Chondrocyte (in vitro differentiated cells): ENCODE measurements at regions not wholly inside any gene's neighbourhood (a gene's known extent, or its start where the extent isn't known, plus 50 kb on each side); places are given as distances from the start of the nearest gene placed in this dataset.

ENCODE experiments used
- DNase-seq: peaks from one replicate; pipeline ENCODE4 v3.0.0; 2021; ENCODE audit warnings: mixed read lengths, low spot score
- H3K27ac Mint-ChIP-seq: one replicate; pipeline ENCODE4 v1.8.0; 2021; ENCODE audit warnings: mild to moderate bottlenecking, moderate library complexity, mixed read lengths; ENCODE audit not compliant: unreplicated experiment
- H3K27me3 Mint-ChIP-seq: 2 replicates; pipeline ENCODE4 v1.8.0; 2021; ENCODE audit warnings: low read depth, mixed read lengths
- H3K36me3 Mint-ChIP-seq: 2 replicates; pipeline ENCODE4 v1.8.0; 2021; ENCODE audit warnings: low read depth, mixed read lengths
- H3K4me1 Mint-ChIP-seq: 2 replicates; pipeline ENCODE4 v1.8.0; 2021; ENCODE audit warnings: low read depth, mild to moderate bottlenecking, mixed read lengths
- H3K4me3 Mint-ChIP-seq: one replicate; pipeline ENCODE4 v1.8.0; 2021; ENCODE audit warnings: mild to moderate bottlenecking, moderate library complexity, mixed read lengths; ENCODE audit not compliant: unreplicated experiment
- H3K9me3 Mint-ChIP-seq: 2 replicates; pipeline ENCODE4 v1.8.0; 2021; ENCODE audit warnings: low read depth, mixed read lengths
- TF ChIP-seq, protein P1 (sequence below): fragments of 200-600 bp; sonication (generic); IDR thresholded peaks from 2 replicates; pipeline ENCODE4 v1.5.0; 2021; ENCODE audit warnings: antibody characterized with exemption, mild to moderate bottlenecking, moderate library complexity

DNA sequence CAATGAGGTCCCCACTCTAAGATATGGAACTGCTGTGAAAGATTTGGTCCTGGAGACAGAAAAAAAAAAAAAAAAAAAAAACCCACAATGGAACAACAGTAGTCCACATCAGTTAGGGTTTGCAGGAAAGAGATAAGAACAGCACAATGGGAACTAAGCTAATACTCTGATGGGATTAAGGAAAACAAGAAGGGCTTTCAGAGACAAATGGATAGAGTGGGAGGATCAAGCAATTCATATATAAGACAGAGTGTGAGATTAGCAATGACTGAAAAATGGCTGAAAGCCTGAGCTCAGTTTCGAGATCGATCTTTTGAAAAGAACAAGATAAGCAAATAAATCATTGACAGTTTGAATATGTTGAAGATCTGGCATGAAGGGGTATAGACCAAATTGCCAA, 188.4 kb upstream of the TRPC5 start:
- no peaks in the 10 kb centered on the region for H3K36me3 Mint-ChIP-seq
- peaks cover 2% of the 10 kb centered on the region for H3K27me3 Mint-ChIP-seq
- no peaks in the 10 kb centered on the region for H3K9me3 Mint-ChIP-seq
- no peaks in the 10 kb centered on the region for H3K4me1 Mint-ChIP-seq
- no peak overlapping the region for H3K27ac Mint-ChIP-seq
- TF ChIP-seq, protein P1, sequence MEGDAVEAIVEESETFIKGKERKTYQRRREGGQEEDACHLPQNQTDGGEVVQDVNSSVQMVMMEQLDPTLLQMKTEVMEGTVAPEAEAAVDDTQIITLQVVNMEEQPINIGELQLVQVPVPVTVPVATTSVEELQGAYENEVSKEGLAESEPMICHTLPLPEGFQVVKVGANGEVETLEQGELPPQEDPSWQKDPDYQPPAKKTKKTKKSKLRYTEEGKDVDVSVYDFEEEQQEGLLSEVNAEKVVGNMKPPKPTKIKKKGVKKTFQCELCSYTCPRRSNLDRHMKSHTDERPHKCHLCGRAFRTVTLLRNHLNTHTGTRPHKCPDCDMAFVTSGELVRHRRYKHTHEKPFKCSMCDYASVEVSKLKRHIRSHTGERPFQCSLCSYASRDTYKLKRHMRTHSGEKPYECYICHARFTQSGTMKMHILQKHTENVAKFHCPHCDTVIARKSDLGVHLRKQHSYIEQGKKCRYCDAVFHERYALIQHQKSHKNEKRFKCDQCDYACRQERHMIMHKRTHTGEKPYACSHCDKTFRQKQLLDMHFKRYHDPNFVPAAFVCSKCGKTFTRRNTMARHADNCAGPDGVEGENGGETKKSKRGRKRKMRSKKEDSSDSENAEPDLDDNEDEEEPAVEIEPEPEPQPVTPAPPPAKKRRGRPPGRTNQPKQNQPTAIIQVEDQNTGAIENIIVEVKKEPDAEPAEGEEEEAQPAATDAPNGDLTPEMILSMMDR, result no peak
- H3K4me3 Mint-ChIP-seq, result no peak overlapping the region
- DNase-seq, result no peak

- Mint-ChIP-seq H3K27ac (no peak overlapping the region), H3K4me3 (no peak overlapping the region), H3K4me1 (no peaks in the 10 kb centered on the region), H3K36me3 (no peaks in the 10 kb centered on the region), H3K27me3 (no peaks in the 10 kb centered on the region), H3K9me3 (peaks cover 3% of the 10 kb centered on the region)
- TF ChIP-seq, protein P1, result no peak
- DNase-seq, result no peak
These were observed 183.6 kb upstream of the TRPC5 start for GRCh38 chrX:112266136-112266535.

- TF ChIP-seq, protein P1, result no peak
- Mint-ChIP-seq H3K4me1 (no peaks in the 10 kb centered on the region), H3K36me3 (no peaks in the 10 kb centered on the region), H3K9me3 (peaks cover 5% of the 10 kb centered on the region), H3K4me3 (no peak overlapping the region), H3K27ac (no peak overlapping the region), H3K27me3 (no peaks in the 10 kb centered on the region)
- DNase-seq, result no peak
These were observed 176.8 kb upstream of the TRPC5 start for GRCh38 chrX:112259375-112259774.

GRCh38 chrX:112254896-112255295, 172.3 kb upstream of the TRPC5 start:
- no peak overlapping the region for H3K27ac Mint-ChIP-seq
- H3K36me3 Mint-ChIP-seq, result no peaks in the 10 kb centered on the region
- TF ChIP-seq, protein P1, result no peak
- H3K4me3 Mint-ChIP-seq, result no peak overlapping the region
- no peaks in the 10 kb centered on the region for H3K9me3 Mint-ChIP-seq
- DNase-seq, result no peak
- no peaks in the 10 kb centered on the region for H3K4me1 Mint-ChIP-seq
- H3K27me3 Mint-ChIP-seq, result no peaks in the 10 kb centered on the region

DNA sequence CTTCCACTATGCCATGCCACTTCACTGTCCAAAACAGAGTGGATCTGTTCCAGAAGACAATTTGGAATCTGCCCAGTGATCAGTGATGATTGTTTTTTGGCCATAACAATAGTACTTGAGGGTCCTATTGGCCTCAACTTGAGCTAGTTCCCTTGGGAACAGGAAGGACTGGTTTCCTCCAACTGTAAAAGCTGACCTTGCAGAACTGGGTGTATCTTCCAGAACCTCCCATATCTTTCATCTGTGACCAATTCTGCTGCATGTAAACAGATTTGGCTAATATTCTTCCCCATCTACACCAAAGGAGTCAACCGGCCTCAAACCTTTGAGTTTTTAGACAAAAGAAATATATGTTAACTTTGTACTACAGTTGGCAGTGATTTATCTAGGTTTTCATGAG, 165.1 kb upstream of the TRPC5 start:
- H3K27me3 Mint-ChIP-seq, result no peaks in the 10 kb centered on the region
- TF ChIP-seq, protein P1, result no peak
- no peak for DNase-seq
- peaks cover 18% of the 10 kb centered on the region for H3K9me3 Mint-ChIP-seq
- H3K27ac Mint-ChIP-seq, result no peak overlapping the region
- no peaks in the 10 kb centered on the region for H3K36me3 Mint-ChIP-seq
- no peaks in the 10 kb centered on the region for H3K4me1 Mint-ChIP-seq
- H3K4me3 Mint-ChIP-seq, result no peak overlapping the region
